ENCODE measurements at regions not wholly inside any gene's neighbourhood (a gene's known extent, or its start where the extent isn't known, plus 50 kb on each side); places are given as distances from the start of the nearest gene placed in this dataset.

GRCh38 chr1:192086644-192087043 is 71.6 kb upstream of the RGS18 start:
- H3K9me3 ChIP-seq (ENCODE audit: control insufficient read depth, insufficient read depth, low read length), result no peaks in the 10 kb centered on the region
- H4K20me1 ChIP-seq (ENCODE audit: control insufficient read depth, insufficient read depth, low read depth, low read length), result no peaks in the 10 kb centered on the region
- no peak for TF ChIP-seq CTCF (IDR thresholded peaks at IDR 0.05; ENCODE audit: low read depth, low read length, poor library complexity, severe bottlenecking)
- no peaks in the 10 kb centered on the region for H3F3A ChIP-seq (ENCODE audit: control insufficient read depth, insufficient read depth)
- no peak overlapping the region for H3K27ac ChIP-seq (ENCODE audit: low read depth, low read length)
- no peak overlapping the region for H3K4me3 ChIP-seq (ENCODE audit: low read length)
- H3K79me2 ChIP-seq (ENCODE audit: control insufficient read depth, low read length), result no peaks in the 10 kb centered on the region
- H3K4me2 ChIP-seq (ENCODE audit: low read length), result no peak overlapping the region
- no peaks in the 10 kb centered on the region for H3K36me3 ChIP-seq (ENCODE audit: control insufficient read depth, low read length)
- H3K27me3 ChIP-seq (ENCODE audit: control insufficient read depth, low read length), result no peaks in the 10 kb centered on the region
- no peaks in the 10 kb centered on the region for H3K4me1 ChIP-seq (ENCODE audit: control insufficient read depth, low read length)
- no peaks in the 10 kb centered on the region for H3K9me2 ChIP-seq (replicated peaks; ENCODE audit: control insufficient read depth, low read length)

- H3K9me2 ChIP-seq (replicated peaks; ENCODE audit: control insufficient read depth, low read length), result no peaks in the 10 kb centered on the region
- H3K79me2 ChIP-seq (ENCODE audit: control insufficient read depth, low read length), result no peaks in the 10 kb centered on the region
- no peaks in the 10 kb centered on the region for H3K4me1 ChIP-seq (ENCODE audit: control insufficient read depth, low read length)
- no peaks in the 10 kb centered on the region for H3F3A ChIP-seq (ENCODE audit: control insufficient read depth, insufficient read depth)
- no peaks in the 10 kb centered on the region for H3K36me3 ChIP-seq (ENCODE audit: control insufficient read depth, low read length)
- no peak overlapping the region for H3K4me2 ChIP-seq (ENCODE audit: low read length)
- H3K4me3 ChIP-seq (ENCODE audit: low read length), result no peak overlapping the region
- H3K27me3 ChIP-seq (ENCODE audit: control insufficient read depth, low read length), result no peaks in the 10 kb centered on the region
- no peak for TF ChIP-seq EZH2phosphoT487 (IDR thresholded peaks at IDR 0.05; ENCODE audit: borderline replicate concordance, low read length)
- no peak for TF ChIP-seq CTCF (IDR thresholded peaks at IDR 0.05; ENCODE audit: low read depth, low read length, poor library complexity, severe bottlenecking)
- no peaks in the 10 kb centered on the region for H3K9me3 ChIP-seq (ENCODE audit: control insufficient read depth, insufficient read depth, low read length)
- H3K27ac ChIP-seq (ENCODE audit: low read depth, low read length), result no peak overlapping the region
- no peaks in the 10 kb centered on the region for H4K20me1 ChIP-seq (ENCODE audit: control insufficient read depth, insufficient read depth, low read depth, low read length)
Measured at GRCh38 chr1:192087334-192087733, 70.9 kb upstream of the RGS18 start.

- no peaks in the 10 kb centered on the region for H3K27me3 ChIP-seq (ENCODE audit: control insufficient read depth, low read length)
- H3F3A ChIP-seq (ENCODE audit: control insufficient read depth, insufficient read depth), result no peaks in the 10 kb centered on the region
- H3K4me3 ChIP-seq (ENCODE audit: low read length), result no peak overlapping the region
- no peak overlapping the region for H3K4me2 ChIP-seq (ENCODE audit: low read length)
- H3K36me3 ChIP-seq (ENCODE audit: control insufficient read depth, low read length), result no peaks in the 10 kb centered on the region
- TF ChIP-seq CTCF (IDR thresholded peaks at IDR 0.05; ENCODE audit: low read depth, low read length, poor library complexity, severe bottlenecking) (no peak), EZH2phosphoT487 (IDR thresholded peaks at IDR 0.05; ENCODE audit: borderline replicate concordance, low read length) (no peak)
- no peak overlapping the region for H3K27ac ChIP-seq (ENCODE audit: low read depth, low read length)
- no peaks in the 10 kb centered on the region for H4K20me1 ChIP-seq (ENCODE audit: control insufficient read depth, insufficient read depth, low read depth, low read length)
- no peaks in the 10 kb centered on the region for H3K79me2 ChIP-seq (ENCODE audit: control insufficient read depth, low read length)
- H3K9me2 ChIP-seq (replicated peaks; ENCODE audit: control insufficient read depth, low read length), result no peaks in the 10 kb centered on the region
- H3K9me3 ChIP-seq (ENCODE audit: control insufficient read depth, insufficient read depth, low read length), result no peaks in the 10 kb centered on the region
- no peaks in the 10 kb centered on the region for H3K4me1 ChIP-seq (ENCODE audit: control insufficient read depth, low read length)
Measured at GRCh38 chr1:192088496-192088895, 69.8 kb upstream of the RGS18 start.

DNA sequence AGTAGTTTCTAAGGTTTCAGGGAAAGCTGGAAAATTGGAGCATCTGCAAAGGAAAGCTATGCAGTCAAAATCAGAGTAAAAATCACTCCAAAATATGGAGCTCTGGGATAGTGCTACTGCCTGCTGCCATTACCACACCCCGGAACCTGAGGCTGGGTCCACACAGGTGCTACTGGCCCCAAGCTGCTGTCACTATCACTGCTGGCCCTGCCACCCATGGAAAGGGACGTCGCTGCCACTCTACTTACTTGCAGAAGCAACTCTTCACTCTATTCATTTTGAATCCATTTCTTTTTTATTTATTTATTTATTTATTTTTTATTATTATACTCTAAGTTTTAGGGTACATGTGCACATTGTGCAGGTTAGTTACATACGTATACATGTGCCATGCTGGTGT is 60.3 kb upstream of the RGS18 start:
- Histone ChIP-seq H3K9me3 (ENCODE audit: control insufficient read depth, insufficient read depth, low read length) (no peaks in the 10 kb centered on the region), H3K4me2 (ENCODE audit: low read length) (no peak overlapping the region), H3K9me2 (replicated peaks; ENCODE audit: control insufficient read depth, low read length) (no peaks in the 10 kb centered on the region), H3K79me2 (ENCODE audit: control insufficient read depth, low read length) (no peaks in the 10 kb centered on the region), H3K36me3 (ENCODE audit: control insufficient read depth, low read length) (no peaks in the 10 kb centered on the region), H3F3A (ENCODE audit: control insufficient read depth, insufficient read depth) (no peaks in the 10 kb centered on the region), H3K4me1 (ENCODE audit: control insufficient read depth, low read length) (no peaks in the 10 kb centered on the region), H3K27ac (ENCODE audit: low read depth, low read length) (no peak overlapping the region), H3K4me3 (ENCODE audit: low read length) (no peak overlapping the region), H4K20me1 (ENCODE audit: control insufficient read depth, insufficient read depth, low read depth, low read length) (no peaks in the 10 kb centered on the region), H3K27me3 (ENCODE audit: control insufficient read depth, low read length) (no peaks in the 10 kb centered on the region)
- TF ChIP-seq EZH2phosphoT487 (IDR thresholded peaks at IDR 0.05; ENCODE audit: borderline replicate concordance, low read length), result no peak
- TF ChIP-seq CTCF (IDR thresholded peaks at IDR 0.05; ENCODE audit: low read depth, low read length, poor library complexity, severe bottlenecking), result no peak
